ENCODE measurements at regions not wholly inside any gene's neighbourhood (a gene's known extent, or its start where the extent isn't known, plus 50 kb on each side); places are given as distances from the start of the nearest gene placed in this dataset.
"Not testable (repeated sequence)": the region's sequence is repeated elsewhere in the genome, so short reads cannot be mapped to it uniquely, and the experiment has no call there.

DNA sequence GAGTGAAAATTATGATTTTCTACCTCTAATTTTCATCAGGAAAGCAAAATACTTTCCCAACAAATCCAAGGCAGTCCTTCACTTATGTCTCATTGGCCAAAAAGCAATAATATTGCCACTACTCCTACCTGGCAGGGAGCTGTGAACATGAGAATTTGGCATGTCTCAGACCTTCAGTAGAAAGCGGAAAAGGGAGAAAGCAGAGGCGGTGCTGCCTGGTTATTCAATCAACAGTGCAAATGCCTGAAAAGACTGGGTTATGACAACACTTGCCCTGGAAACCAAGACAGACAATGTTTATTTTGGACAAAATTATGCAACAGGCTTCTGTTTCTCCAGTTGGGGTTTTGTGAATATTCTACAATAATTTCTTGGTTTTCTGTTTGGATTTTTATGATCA, 194.4 kb downstream of the TAF11L14 start:
- DNase-seq (ENCODE audit: low spot score) = no peak

DNA sequence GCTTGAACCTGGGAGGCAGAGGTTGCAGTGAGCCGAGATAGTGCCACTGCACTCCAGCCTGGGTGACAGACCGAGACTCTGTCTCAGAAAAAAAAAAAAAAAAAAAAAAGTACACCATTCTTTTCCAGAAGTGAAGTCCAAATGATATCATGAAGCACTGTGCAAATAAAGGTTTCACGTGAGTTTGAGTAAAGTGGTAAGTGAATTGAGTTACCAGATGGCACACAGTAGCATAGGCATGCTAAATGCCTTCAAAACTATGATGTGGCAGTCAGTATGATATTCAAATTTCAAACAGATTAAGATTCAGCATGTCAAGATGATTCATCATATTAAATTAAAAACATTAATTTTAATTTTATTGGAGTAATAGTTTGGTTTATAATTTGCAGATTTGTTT, 195.2 kb downstream of the TAF11L14 start:
- no peak for DNase-seq (ENCODE audit: low spot score)

- no peak for DNase-seq (ENCODE audit: low spot score)
These were observed 197.0 kb downstream of the TAF11L14 start for GRCh38 chr5:17831279-17831678.

GRCh38 chr5:17832949-17833745, 198.9 kb downstream of the TAF11L14 start:
- no peak for DNase-seq (ENCODE audit: low spot score)

DNA sequence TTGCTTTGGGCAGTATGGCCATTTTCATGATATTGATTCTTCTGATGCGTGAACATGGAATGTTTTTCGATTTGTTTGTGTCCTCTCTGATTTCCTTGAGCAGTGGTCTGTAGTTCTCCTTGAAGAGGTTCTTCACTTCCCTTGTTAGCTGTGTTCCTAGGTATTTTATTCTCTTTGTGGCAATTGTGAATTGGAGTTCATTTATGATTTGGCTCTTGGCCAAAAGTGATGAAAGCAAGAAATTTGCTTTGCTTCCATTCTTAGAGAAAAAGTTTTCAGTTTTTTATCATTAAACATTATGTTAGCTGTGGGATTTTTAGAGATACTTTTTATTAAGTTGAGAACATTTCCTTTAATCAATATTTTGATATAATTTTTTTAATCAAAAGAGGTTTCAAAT, 203.5 kb downstream of the TAF11L14 start:
- DNase-seq (ENCODE audit: low spot score) = no peak

GRCh38 chr5:17838469-17838868, 204.2 kb downstream of the TAF11L14 start:
- DNase-seq (ENCODE audit: low spot score) = no peak

DNA sequence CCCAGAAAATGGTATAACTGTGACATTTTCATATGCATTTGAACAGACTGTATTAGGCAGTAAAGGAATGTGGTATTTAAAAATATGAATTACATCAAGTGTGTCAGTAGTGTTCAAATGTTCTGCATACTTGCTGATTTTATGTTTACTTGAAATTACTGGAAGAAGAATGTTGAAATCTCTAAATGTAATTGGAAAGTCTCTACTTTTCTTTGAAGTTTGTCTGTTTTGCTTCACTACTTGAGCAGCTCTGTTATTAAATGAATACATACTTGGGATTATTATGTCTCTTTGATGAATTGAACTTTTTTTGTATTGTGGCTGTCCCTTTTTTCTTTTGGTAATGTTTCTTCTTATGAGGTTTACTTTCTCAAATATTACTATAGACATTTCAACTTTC, 205.6 kb downstream of the TAF11L14 start:
- no peak for DNase-seq (ENCODE audit: low spot score)

GRCh38 chr5:17846496-17846895, 212.2 kb downstream of the TAF11L14 start:
- DNase-seq (ENCODE audit: low spot score) = no peak

GRCh38 chr5:17847286-17847685, 213.0 kb downstream of the TAF11L14 start:
- DNase-seq (ENCODE audit: low spot score) = no peak

DNA sequence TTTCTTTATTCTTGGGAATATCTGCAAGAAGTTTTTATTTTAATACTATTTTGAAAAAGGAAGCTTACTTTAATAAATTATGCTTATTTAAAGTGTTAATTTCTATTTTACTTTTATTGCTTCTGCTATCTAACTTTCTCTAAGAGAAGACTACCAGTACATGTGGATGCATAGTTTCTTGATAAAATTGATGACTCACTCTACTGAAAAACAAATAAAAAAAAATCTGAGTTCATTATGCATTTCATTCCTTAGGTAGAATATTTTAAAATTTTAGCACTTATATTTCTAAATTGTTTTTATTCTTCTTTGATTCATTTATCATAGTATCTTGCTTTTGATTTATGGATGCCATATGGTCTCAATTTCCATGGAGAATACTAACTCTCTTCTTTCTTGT, 217.9 kb downstream of the TAF11L14 start:
- no peak for DNase-seq (ENCODE audit: low spot score)

- no peak for DNase-seq (ENCODE audit: low spot score)
These were observed 218.5 kb downstream of the TAF11L14 start for GRCh38 chr5:17852740-17853139.

GRCh38 chr5:17854901-17855300, 220.6 kb downstream of the TAF11L14 start:
- DNase-seq (ENCODE audit: low spot score) = no peak

DNA sequence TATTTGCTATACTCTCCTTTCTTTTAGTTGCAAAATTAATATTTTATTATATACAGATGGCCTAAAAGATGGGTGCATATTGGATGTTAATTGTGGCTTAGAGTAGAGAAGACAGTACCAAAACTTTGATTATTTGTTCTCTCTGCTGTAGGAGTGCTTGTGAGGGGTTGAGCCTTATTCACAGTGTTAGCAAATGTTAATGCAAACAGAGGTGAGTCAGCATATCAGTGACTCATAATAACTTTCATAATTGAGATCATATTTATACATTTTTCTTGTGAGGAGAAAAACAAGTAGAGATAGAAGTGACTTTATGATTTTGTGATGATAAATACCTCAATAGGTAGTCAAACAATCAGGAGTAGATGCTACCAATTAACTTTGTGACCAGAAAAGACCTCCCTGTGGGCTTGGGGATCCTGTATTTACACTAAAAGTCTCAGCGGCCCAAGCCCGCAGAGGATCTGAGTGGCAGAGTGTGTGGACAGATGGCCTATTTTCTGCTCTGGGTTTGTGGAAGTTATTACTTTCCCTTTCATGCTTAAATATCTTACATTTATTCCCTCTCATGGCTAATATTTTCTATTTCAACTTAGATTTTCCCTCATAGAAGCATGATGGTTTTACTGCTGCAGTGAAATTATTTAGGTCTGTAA, 226.5 kb downstream of the TAF11L14 start:
- DNase-seq (ENCODE audit: low spot score) = no peak

GRCh38 chr5:17864903-17865302, 230.6 kb downstream of the TAF11L14 start:
- DNase-seq (ENCODE audit: low spot score) = not testable (repeated sequence)

- DNase-seq (ENCODE audit: low spot score) = not testable (repeated sequence)
These were observed 231.7 kb downstream of the TAF11L14 start for GRCh38 chr5:17865966-17866365.

DNA sequence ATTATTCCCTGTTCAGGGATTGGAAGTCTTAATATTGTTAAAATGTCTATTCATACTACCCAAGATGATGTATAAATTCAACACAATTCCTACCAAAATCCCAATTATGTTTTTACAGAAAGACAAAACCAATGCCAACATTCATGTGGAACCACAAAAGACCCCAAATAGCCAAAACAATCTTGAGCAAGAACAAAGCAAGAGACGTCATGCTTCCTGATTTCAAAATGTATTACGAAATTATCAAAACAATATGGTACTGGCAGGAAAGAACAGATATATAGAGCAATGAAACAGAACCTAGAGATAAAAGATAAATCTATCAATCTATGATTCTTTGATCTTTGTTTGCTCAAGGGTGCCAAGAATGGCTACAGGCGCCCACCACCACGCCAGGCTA, 237.9 kb downstream of the TAF11L14 start:
- no peak for DNase-seq (ENCODE audit: low spot score)

- no peak for DNase-seq (ENCODE audit: low spot score)
These were observed 244.3 kb downstream of the TAF11L14 start for GRCh38 chr5:17878541-17878940.

DNA sequence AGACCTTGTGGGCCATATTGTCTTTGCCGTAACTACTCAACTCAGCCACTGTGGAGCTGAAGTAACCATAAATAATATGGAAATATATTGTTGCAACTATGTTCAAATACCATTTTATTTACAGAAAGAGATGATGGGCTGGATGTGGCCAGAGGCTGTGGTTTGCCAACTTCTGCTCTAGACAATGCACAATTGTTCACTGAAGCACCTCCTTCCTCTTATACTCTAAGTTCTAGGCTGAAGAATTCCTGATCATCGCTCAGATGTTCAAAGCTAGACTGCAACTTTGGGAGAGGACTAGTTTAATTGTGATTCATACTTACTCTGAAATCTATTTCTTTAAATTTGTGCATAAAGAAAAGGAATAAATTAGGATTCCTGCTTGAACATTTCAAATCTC, 245.0 kb downstream of the TAF11L14 start:
- no peak for DNase-seq (ENCODE audit: low spot score)

GRCh38 chr5:17880869-17881268, 246.6 kb downstream of the TAF11L14 start:
- DNase-seq (ENCODE audit: low spot score) = no peak

DNA sequence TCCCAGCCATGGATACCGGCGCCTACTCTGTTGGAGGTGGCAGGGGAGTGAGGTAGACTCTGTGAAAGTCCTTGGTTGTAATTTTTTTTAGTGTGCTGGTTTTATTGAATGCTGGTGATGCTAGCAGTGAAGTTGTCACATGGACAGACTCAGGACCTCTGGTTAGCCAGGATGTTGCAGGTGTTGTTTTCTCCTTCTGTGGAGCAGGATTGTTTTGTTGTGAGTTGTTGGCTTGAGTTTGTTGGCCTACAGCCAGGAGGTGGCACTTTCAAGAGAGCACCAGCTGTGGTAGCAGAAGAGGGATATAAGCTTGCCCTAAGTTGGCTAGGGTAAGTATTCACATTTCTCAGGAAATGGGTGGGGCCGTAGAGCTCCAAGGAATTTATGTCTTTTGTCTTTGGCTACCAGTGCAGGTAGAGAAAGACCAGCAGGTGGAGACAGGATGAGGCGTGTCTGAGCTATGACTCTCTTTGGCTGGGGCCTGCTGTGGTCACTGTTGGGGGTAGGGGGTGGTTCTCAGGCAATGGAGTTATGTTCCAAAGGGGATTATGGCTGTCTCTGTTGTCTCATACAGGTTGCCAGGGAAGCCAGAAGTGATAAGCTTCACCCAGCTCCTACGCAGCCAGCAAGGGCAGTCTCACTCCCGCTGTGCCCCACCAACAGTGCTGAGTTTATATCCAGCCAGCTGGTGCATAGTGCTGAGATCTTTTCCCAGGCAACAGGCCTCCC, 248.7 kb downstream of the TAF11L14 start:
- no peak for DNase-seq (ENCODE audit: low spot score)

DNA sequence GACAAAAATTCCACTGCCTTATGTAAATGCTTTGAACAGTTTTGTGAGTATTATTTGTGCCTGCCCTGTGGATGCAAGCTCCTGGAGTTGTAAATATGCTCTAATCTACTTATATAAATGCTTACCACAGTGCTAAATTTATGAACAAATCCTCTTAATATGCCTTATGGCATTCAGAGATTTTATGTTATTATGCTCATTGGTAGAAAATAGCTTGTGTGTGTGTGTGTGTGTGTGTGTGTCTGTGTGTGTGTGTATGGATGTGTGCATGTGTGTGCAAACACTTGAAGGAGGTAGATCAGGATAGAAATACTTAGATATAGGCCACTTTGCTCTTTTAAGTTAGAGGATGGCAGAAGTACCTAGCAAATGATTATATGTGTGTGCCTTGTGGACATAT, 253.9 kb downstream of the TAF11L14 start:
- DNase-seq (ENCODE audit: low spot score) = no peak

- DNase-seq (ENCODE audit: low spot score) = no peak
These were observed 256.2 kb downstream of the TAF11L14 start for GRCh38 chr5:17890501-17890900.

- no peak for DNase-seq (ENCODE audit: low spot score)
These were observed 257.6 kb downstream of the TAF11L14 start for GRCh38 chr5:17891881-17892280.

Measured in CD4-positive, alpha-beta T cell treated with Interleukin-6 at 100 ng/mL for 8 hours (primary cell).